WI38 (cell line): ENCODE measurements at regions not wholly inside any gene's neighbourhood (a gene's known extent, or its start where the extent isn't known, plus 50 kb on each side); places are given as distances from the start of the nearest gene placed in this dataset.

Experiments used
- H3K4me3 ChIP-seq: 2 replicates; pipeline ENCODE4 v1.5.1; 2011; ENCODE audit warnings: low read depth, mild to moderate bottlenecking, control low read depth, low read length
- TF ChIP-seq, protein P1 (sequence below): IDR thresholded peaks from 2 replicates; pipeline ENCODE4 v1.5.1; 2012; ENCODE audit warnings: low read depth, mild to moderate bottlenecking, control low read depth, low read length

GRCh38 chr18:38851526-38851925 is 1285.9 kb upstream of the CELF4 start:
- H3K4me3 ChIP-seq, result no peak overlapping the region
- TF ChIP-seq, protein P1, sequence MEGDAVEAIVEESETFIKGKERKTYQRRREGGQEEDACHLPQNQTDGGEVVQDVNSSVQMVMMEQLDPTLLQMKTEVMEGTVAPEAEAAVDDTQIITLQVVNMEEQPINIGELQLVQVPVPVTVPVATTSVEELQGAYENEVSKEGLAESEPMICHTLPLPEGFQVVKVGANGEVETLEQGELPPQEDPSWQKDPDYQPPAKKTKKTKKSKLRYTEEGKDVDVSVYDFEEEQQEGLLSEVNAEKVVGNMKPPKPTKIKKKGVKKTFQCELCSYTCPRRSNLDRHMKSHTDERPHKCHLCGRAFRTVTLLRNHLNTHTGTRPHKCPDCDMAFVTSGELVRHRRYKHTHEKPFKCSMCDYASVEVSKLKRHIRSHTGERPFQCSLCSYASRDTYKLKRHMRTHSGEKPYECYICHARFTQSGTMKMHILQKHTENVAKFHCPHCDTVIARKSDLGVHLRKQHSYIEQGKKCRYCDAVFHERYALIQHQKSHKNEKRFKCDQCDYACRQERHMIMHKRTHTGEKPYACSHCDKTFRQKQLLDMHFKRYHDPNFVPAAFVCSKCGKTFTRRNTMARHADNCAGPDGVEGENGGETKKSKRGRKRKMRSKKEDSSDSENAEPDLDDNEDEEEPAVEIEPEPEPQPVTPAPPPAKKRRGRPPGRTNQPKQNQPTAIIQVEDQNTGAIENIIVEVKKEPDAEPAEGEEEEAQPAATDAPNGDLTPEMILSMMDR, result no peak

DNA sequence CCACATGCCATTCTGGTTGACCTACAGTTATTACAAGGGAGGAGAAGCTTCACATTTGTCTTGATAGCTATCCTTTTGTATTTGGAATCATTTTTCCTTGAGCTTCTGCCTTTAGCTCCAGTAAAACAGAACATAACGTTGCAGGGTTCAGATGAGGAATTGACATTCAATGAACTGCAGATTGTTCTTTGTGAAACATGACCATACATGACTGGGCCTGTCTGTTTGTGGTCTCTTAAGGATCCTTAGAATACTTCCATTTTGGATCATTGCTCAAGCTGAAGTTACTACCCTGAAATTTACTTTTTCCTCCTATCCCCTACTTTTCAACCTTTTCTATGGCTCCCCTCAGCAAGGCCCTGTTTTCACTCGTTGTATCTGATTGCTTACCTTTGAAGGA is 1281.7 kb upstream of the CELF4 start:
- no peak overlapping the region for H3K4me3 ChIP-seq
- TF ChIP-seq, protein P1, result no peak

DNA sequence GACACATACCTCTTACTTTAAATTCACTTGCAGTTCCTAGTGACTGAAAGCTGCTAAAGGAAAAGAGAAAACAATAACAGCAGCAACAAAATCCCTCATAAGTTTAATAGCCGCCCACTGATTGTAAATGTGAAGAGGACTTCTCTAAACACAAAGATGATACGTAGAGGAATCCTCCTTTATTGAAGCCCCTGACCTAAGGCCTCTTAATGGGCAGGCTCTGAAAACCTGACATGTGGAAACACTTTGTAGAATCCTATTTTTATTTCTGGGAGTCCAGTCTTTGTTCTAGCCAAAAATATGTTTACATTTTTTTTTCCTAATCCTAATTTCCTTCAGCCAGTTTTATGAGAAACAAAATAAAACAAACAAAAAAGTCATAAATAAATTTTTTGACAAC is 1277.7 kb upstream of the CELF4 start:
- TF ChIP-seq, protein P1, result no peak
- no peak overlapping the region for H3K4me3 ChIP-seq

- H3K4me3 ChIP-seq, result no peak overlapping the region
- TF ChIP-seq, protein P1, result no peak
These were observed 1260.6 kb upstream of the CELF4 start for GRCh38 chr18:38826247-38826646.

DNA sequence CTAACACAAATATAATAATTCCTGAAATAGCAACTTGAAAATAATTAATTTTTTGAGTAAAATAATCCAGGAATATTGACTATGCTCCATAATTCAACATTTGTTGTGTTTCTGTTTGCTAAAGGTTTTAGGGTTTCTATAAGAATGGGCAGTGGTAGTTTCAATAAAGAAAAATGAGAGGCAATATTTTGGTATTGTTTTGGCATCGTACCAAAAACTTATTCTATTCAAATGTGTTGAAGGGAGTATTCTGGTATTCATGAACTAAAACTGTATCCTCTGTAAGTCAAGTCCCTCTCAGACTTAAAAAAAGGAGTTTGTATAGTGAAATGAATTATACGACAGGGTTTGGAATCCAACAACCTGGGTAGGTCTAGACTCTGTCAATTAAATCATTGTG is 1245.6 kb upstream of the CELF4 start:
- TF ChIP-seq, protein P1, result no peak
- H3K4me3 ChIP-seq, result no peak overlapping the region

- TF ChIP-seq, protein P1, result no peak
- H3K4me3 ChIP-seq, result no peak overlapping the region
These were observed 1245.2 kb upstream of the CELF4 start for GRCh38 chr18:38810789-38811188.

- TF ChIP-seq, protein P1, result no peak
These were observed 1242.3 kb upstream of the CELF4 start for GRCh38 chr18:38807915-38808314.

More at GRCh38 chr18:38807915-38808314, 1242.3 kb upstream of the CELF4 start:
- H3K4me3 ChIP-seq, result no peak overlapping the region
